Brain microvascular endothelial cell (primary cell): ENCODE measurements at regions not wholly inside any gene's neighbourhood (a gene's known extent, or its start where the extent isn't known, plus 50 kb on each side); places are given as distances from the start of the nearest gene placed in this dataset.

Experiments used
- DNase-seq: peaks from one replicate; pipeline ENCODE4 v3.0.0-alpha.2; 2020
- H3K27ac ChIP-seq: fragments of 250-450 bp; sonication (Bioruptor Pico); 2 replicates; pipeline ENCODE4 v1.5.1; 2020; ENCODE audit warnings: mild to moderate bottlenecking, moderate library complexity
- H3K27me3 ChIP-seq: fragments of 250-450 bp; sonication (Bioruptor Pico); replicated peaks from 2 replicates; pipeline ENCODE4 v1.5.1; 2020; ENCODE audit warnings: mild to moderate bottlenecking
- H3K36me3 ChIP-seq: fragments of 250-450 bp; sonication (Bioruptor Pico); replicated peaks from 2 replicates; pipeline ENCODE4 v1.5.1; 2020; ENCODE audit warnings: mild to moderate bottlenecking
- H3K4me3 ChIP-seq: 2 replicates; pipeline ENCODE4 v1.5.1; 2011; ENCODE audit warnings: low read depth, mild to moderate bottlenecking, control low read depth, low read length, moderate library complexity
- in situ Hi-C: cut with HindIII; loops from 2 replicates; pipeline ENCODE4 v1.10.0; 2017; ENCODE audit warnings: low sequenced_read_pairs, low pct_ligation_motif_present
- TF ChIP-seq, protein P1 (sequence below): IDR thresholded peaks from 2 replicates; pipeline ENCODE4 v1.5.1; 2011; ENCODE audit warnings: low read depth, mild to moderate bottlenecking, moderate library complexity, low read length, control low read depth, inconsistent platforms; ENCODE audit errors: missing control alignments

DNA sequence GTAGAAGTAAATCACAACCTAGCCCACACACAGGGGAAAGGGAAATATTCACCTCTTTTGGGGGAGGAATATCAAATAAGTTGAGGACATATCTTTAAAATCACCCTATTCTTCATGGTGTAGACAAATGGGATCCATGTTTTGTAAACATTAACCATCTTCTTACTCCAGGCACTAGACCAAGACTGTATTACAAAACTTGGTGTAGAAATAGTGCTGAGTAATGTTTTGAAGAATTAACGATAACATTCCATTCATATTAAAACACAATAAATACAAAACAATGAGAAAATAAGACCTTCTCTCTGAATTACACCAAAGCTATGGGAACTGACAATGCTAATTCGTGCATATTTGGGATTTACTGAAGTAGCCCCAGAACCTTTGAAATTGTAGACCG lies 633.6 kb downstream of the BCL11B start:
- DNase-seq: no peak
- TF ChIP-seq, protein P1, sequence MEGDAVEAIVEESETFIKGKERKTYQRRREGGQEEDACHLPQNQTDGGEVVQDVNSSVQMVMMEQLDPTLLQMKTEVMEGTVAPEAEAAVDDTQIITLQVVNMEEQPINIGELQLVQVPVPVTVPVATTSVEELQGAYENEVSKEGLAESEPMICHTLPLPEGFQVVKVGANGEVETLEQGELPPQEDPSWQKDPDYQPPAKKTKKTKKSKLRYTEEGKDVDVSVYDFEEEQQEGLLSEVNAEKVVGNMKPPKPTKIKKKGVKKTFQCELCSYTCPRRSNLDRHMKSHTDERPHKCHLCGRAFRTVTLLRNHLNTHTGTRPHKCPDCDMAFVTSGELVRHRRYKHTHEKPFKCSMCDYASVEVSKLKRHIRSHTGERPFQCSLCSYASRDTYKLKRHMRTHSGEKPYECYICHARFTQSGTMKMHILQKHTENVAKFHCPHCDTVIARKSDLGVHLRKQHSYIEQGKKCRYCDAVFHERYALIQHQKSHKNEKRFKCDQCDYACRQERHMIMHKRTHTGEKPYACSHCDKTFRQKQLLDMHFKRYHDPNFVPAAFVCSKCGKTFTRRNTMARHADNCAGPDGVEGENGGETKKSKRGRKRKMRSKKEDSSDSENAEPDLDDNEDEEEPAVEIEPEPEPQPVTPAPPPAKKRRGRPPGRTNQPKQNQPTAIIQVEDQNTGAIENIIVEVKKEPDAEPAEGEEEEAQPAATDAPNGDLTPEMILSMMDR: no peak
- no peak overlapping the region for H3K27ac ChIP-seq
- H3K4me3 ChIP-seq: no peak overlapping the region
- no peaks in the 10 kb centered on the region for H3K36me3 ChIP-seq
- H3K27me3 ChIP-seq: no peaks in the 10 kb centered on the region
- in situ Hi-C loops: no loop called here

DNA sequence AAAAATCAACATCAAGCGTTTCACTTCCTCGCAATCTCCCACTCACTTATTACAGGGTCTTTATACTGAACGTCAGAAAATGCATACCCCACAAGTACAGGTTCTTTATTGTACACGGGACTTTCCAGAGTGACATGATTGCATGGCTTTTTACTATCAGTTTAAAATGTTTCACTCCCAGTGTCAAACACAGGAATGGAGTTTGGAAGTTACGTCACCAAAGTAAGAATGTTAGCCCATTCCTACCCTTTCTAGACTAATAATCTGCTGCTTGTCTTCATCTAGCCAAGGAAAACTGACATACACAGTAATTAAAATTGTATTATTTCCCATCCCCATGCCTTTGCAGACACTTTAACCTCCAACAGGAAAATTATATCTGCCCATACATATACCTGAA lies 624.2 kb downstream of the BCL11B start:
- Histone ChIP-seq H3K27ac (no peak overlapping the region), H3K36me3 (no peaks in the 10 kb centered on the region), H3K4me3 (no peak overlapping the region), H3K27me3 (no peaks in the 10 kb centered on the region)
- no peak for DNase-seq
- in situ Hi-C loops: no loop called here
- TF ChIP-seq, protein P1: no peak

DNA sequence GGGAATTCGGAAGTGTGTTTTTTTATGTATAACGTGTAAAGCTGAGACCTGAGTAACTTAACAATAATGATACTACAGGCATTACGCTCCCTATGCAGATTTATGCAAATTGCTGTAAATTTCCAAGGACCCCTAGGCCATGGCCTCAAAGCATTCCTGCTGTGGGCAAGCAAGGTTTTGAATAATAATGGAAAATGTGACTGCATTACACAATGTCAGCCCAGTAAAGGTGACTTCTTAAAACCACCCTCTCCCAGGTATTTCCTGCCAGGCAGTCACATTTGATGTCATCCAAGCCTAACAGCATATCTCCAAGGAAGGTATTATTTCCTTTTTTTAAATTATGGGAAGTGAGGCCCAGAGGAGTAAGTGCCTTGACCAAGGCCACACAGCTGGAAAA lies 621.0 kb downstream of the BCL11B start:
- TF ChIP-seq, protein P1: no peak
- Histone ChIP-seq H3K27ac (no peak overlapping the region), H3K27me3 (no peaks in the 10 kb centered on the region), H3K36me3 (no peaks in the 10 kb centered on the region), H3K4me3 (no peak overlapping the region)
- DNase-seq: no peak
- in situ Hi-C loops: no loop called here

DNA sequence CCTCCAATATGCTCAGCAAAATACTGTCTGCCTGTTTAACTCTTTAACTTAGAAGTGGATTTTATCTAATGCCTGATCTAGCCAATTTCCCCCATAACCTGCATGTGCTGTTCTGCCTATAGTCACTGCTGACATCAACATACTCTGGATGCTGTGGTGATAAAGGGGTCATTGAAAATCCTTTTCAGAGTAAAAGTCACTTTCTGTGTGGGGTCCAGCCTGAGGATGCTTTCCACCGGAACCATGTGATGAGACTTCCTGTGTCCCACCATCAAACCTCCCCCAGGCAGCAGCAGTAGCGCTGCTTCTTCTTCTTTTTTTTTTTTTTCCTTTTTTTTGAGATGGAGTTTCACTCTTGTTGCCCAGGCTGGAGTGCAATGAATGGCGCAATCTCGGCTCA lies 607.0 kb downstream of the BCL11B start:
- no peak overlapping the region for H3K27ac ChIP-seq
- in situ Hi-C loops: no loop called here
- TF ChIP-seq, protein P1: no peak
- no peak for DNase-seq
- no peaks in the 10 kb centered on the region for H3K27me3 ChIP-seq
- no peak overlapping the region for H3K4me3 ChIP-seq
- no peaks in the 10 kb centered on the region for H3K36me3 ChIP-seq

DNA sequence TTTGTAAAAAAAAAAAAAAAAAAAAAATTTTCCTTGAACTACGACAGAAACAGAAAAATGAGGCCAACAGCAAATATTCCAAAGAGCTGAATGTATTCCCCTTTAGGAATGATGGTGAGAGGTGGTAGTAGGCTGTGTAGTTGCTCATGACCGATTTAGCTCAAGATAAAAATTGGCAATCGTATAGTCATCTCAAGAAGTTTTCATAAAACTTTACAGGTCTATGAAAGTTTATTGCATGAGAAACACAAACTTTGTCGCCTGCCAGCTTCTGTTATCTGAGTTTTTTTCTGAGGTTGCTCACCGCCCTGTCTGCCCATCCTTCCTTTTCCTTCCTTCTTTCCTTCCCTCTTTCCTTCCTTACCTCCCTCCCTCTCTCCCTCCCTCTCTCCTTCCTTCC lies 605.5 kb downstream of the BCL11B start:
- in situ Hi-C loops: no loop called here
- TF ChIP-seq, protein P1: no peak
- no peak overlapping the region for H3K27ac ChIP-seq

DNA sequence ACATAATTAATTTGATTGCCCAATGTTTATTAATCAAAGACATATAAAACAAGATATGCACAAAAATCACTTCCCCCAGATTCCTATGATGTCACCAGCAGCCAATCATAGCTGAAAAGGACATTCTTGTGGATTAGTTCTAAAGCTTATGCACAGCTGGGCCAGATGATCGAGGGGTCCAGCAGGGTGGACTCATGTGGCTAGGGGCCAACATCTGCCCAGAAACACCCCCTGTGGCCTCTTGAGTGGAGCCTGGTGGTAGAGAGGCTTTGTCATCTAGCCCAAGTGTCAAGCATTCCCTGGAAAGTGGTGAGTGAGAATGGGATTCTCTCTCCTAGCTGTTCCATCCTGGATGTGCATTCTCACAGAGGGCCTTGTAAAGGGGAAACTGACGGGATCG lies 590.0 kb downstream of the BCL11B start:
- no peaks in the 10 kb centered on the region for H3K27me3 ChIP-seq
- no peak overlapping the region for H3K4me3 ChIP-seq
- no peaks in the 10 kb centered on the region for H3K36me3 ChIP-seq
- DNase-seq: no peak
- in situ Hi-C loops: no loop called here
- TF ChIP-seq, protein P1: no peak
- H3K27ac ChIP-seq: no peak overlapping the region

More for the DNA sequence above, 605.5 kb downstream of the BCL11B start:
- no peaks in the 10 kb centered on the region for H3K27me3 ChIP-seq
- H3K36me3 ChIP-seq: no peaks in the 10 kb centered on the region
- H3K4me3 ChIP-seq: no peak overlapping the region
- DNase-seq: no peak
